Psoas muscle (tissue), 7 donors: ENCODE measurements at regions not wholly inside any gene's neighbourhood (a gene's known extent, or its start where the extent isn't known, plus 50 kb on each side); places are given as distances from the start of the nearest gene placed in this dataset.

Source experiments
- ATAC-seq, 4 donors: fragments of 200-7000 bp; cut with Tn5 transposase; one replicate each; pipeline ENCODE4 v1.9.1; 2020; ENCODE audit warnings: moderate library complexity in 3 of 4, mild to moderate bottlenecking in 2 of 4
- DNase-seq, 2 donors: peaks; one replicate each; pipeline ENCODE4 v3.0.0-alpha.2; 2020
- H3K27ac ChIP-seq: fragments of 200-600 bp; one replicate; pipeline ENCODE4 v1.8.0; 2022
- H3K27me3 ChIP-seq, 3 donors: fragments of 200-600 bp in 1 of 3; one replicate each; pipeline versions ENCODE4 v1.6.1 to v1.8.0; 2013 to 2022; ENCODE audit warnings: low read length in 2 of 3, mild to moderate bottlenecking in 2 of 3, moderate library complexity in 1 of 3; ENCODE audit not compliant: insufficient read depth in 3 of 3
- H3K36me3 ChIP-seq, 2 donors: fragments of 200-600 bp in 1 of 2; one replicate each; pipeline versions ENCODE4 v1.6.1 to v1.8.0; 2013 to 2022; ENCODE audit warnings: low read depth in 1 of 2, mild to moderate bottlenecking in 1 of 2, moderate library complexity in 1 of 2; ENCODE audit not compliant: insufficient read depth in 1 of 2
- H3K4me1 ChIP-seq: fragments of 200-600 bp; one replicate; pipeline ENCODE4 v1.8.0; 2022
- H3K4me3 ChIP-seq: fragments of 200-600 bp; one replicate; pipeline ENCODE4 v1.8.0; 2022; ENCODE audit warnings: mild to moderate bottlenecking
- H3K9me3 ChIP-seq: fragments of 200-600 bp; one replicate; pipeline ENCODE4 v1.8.0; 2022
- CTCF ChIP-seq: fragments of 200-600 bp; IDR thresholded peaks from one replicate; pipeline ENCODE4 v1.8.0; 2022; ENCODE audit warnings: antibody characterized with exemption
- WGBS, 3 donors: extraction: QIAGEN DNeasy Blood & Tissue Kit; methylation state at CpG; one replicate each; pipeline versions ENCODE4 v1.1.6 to v1.1.7; 2013; 5-methylcytosine and 5-hydroxymethylcytosine counted together
- intact Hi-C, 2 donors: fragments of 100-400 bp; cut with DNase I; formaldehyde crosslinking; loops; one replicate each; pipeline versions ENCODE4 v1.11.0 to v1.14.2; 2022
- donor health status: healthy with polysubstance abuse.
- donor health status: DM: no; HTN: no; CAD: no; lungs with moderate emphysema.
- donor health status: Bipolar disorder and iron deficiency.
- donor health status: healthy.
- donor health status: DM: yes; HTN: yes; CAD: no.
- donor health status: DM: no; HTN: no; CAD: no.
- donor health status: DM: yes; HTN: yes; CAD: no.

GRCh38 chr2:204220896-204221295 is 284.3 kb downstream of the ICOS start:
- Histone ChIP-seq H3K27me3 (no peaks in the 10 kb centered on the region), H3K36me3 (no peaks in the 10 kb centered on the region), H3K27ac (no peak overlapping the region), H3K4me3 (no peak overlapping the region), H3K4me1 (no peaks in the 10 kb centered on the region), H3K9me3 (no peaks in the 10 kb centered on the region)
- no peak for TF ChIP-seq CTCF
- ATAC-seq, result no peak
- DNase-seq, result no peak
- intact Hi-C loops, result no loop called here
- 74 to 80% (median 77%) methylated on average over 3 of the region's 3 CpGs for WGBS, 3 donors

GRCh38 chr2:204223046-204223445 is 286.5 kb downstream of the ICOS start:
- H3K27ac ChIP-seq, result no peak overlapping the region
- H3K27me3 ChIP-seq, result peaks cover 0 to 5% (median 0%) of the 10 kb centered on the region in 3 donors
- DNase-seq (no peak), ATAC-seq (no peak)
- no peak overlapping the region for H3K4me3 ChIP-seq
- H3K4me1 ChIP-seq, result no peaks in the 10 kb centered on the region
- 90 to 99% (median 97%) methylated on average over 6 of the region's 6 CpGs for WGBS, 3 donors
- H3K9me3 ChIP-seq, result no peaks in the 10 kb centered on the region
- intact Hi-C loops, result no loop called here
- H3K36me3 ChIP-seq, result no peaks in the 10 kb centered on the region
- TF ChIP-seq CTCF, result no peak

- H3K4me1 ChIP-seq, result no peaks in the 10 kb centered on the region
- DNase-seq (no peak), ATAC-seq (no peak)
- TF ChIP-seq CTCF, result no peak
- peaks cover 0 to 5% (median 0%) of the 10 kb centered on the region in 3 donors for H3K27me3 ChIP-seq
- H3K36me3 ChIP-seq, result no peaks in the 10 kb centered on the region
- no peak overlapping the region for H3K27ac ChIP-seq
- no peak overlapping the region for H3K4me3 ChIP-seq
- intact Hi-C loops, result no loop called here
- 71 to 77% (median 73%) methylated on average over 9 of the region's 9 CpGs for WGBS, 3 donors
- H3K9me3 ChIP-seq, result no peaks in the 10 kb centered on the region
Measured at GRCh38 chr2:204223544-204223943, 287.0 kb downstream of the ICOS start.

GRCh38 chr2:204225671-204226073 is 289.1 kb downstream of the ICOS start:
- 65 to 68% (median 65%) methylated on average over 2 of the region's 2 CpGs for WGBS, 3 donors
- no peak overlapping the region for H3K27ac ChIP-seq
- intact Hi-C loops, result no loop called here
- no peak for ATAC-seq
- no peaks in the 10 kb centered on the region for H3K4me1 ChIP-seq
- no peak for DNase-seq
- H3K9me3 ChIP-seq, result no peaks in the 10 kb centered on the region
- no peak for TF ChIP-seq CTCF
- peaks cover 0 to 9% (median 0%) of the 10 kb centered on the region in 3 donors for H3K27me3 ChIP-seq
- no peaks in the 10 kb centered on the region for H3K36me3 ChIP-seq
- no peak overlapping the region for H3K4me3 ChIP-seq

GRCh38 chr2:204226305-204226880 is 289.8 kb downstream of the ICOS start:
- intact Hi-C loops, result no loop called here
- ATAC-seq, result no peak
- WGBS, 3 donors, result 26 to 36% (median 33%) methylated on average over 9 of the region's 9 CpGs

More at GRCh38 chr2:204226305-204226880, 289.8 kb downstream of the ICOS start:
- no peaks in the 10 kb centered on the region for H3K36me3 ChIP-seq
- H3K27me3 ChIP-seq, result peaks cover 0 to 9% (median 0%) of the 10 kb centered on the region in 3 donors
- no peak for DNase-seq
- TF ChIP-seq CTCF, result no peak
- H3K27ac ChIP-seq, result no peak overlapping the region
- H3K4me1 ChIP-seq, result no peaks in the 10 kb centered on the region
- H3K9me3 ChIP-seq, result no peaks in the 10 kb centered on the region
- H3K4me3 ChIP-seq, result no peak overlapping the region
